ENCODE measurements at regions not wholly inside any gene's neighbourhood (a gene's known extent, or its start where the extent isn't known, plus 50 kb on each side); places are given as distances from the start of the nearest gene placed in this dataset.

GRCh38 chr5:171593976-171594375 lies 174.5 kb downstream of the FGF18 start:
- DNase-seq (ENCODE audit: low read depth), result no peak
- no peak for TF ChIP-seq CTCF (conservative IDR thresholded peaks at IDR 0.05; ENCODE audit: low read depth, low read length)
- H3K4me3 ChIP-seq (ENCODE audit: low read depth, low read length), result no peak overlapping the region

- TF ChIP-seq CTCF (conservative IDR thresholded peaks at IDR 0.05; ENCODE audit: low read depth, low read length), result no peak
- no peak for DNase-seq (ENCODE audit: low read depth)
- H3K4me3 ChIP-seq (ENCODE audit: low read depth, low read length), result no peak overlapping the region
Measured at GRCh38 chr5:171595401-171595800, 176.0 kb downstream of the FGF18 start.

GRCh38 chr5:171595801-171596231 lies 176.4 kb downstream of the FGF18 start:
- no peak for TF ChIP-seq CTCF (conservative IDR thresholded peaks at IDR 0.05; ENCODE audit: low read depth, low read length)
- no peak overlapping the region for H3K4me3 ChIP-seq (ENCODE audit: low read depth, low read length)
- DNase-seq (ENCODE audit: low read depth), result peak; percentile 67

- peak; percentile 21 for TF ChIP-seq CTCF (conservative IDR thresholded peaks at IDR 0.05; ENCODE audit: low read depth, low read length)
- DNase-seq (ENCODE audit: low read depth), result peak; percentile 91
- H3K4me3 ChIP-seq (ENCODE audit: low read depth, low read length), result no peak overlapping the region
Measured at GRCh38 chr5:171596391-171596878, 177.0 kb downstream of the FGF18 start.

- no peak overlapping the region for H3K4me3 ChIP-seq (ENCODE audit: low read depth, low read length)
- no peak for TF ChIP-seq CTCF (conservative IDR thresholded peaks at IDR 0.05; ENCODE audit: low read depth, low read length)
- no peak for DNase-seq (ENCODE audit: low read depth)
Measured at GRCh38 chr5:171597946-171598640, 178.6 kb downstream of the FGF18 start.

GRCh38 chr5:171598641-171599152 lies 179.2 kb downstream of the FGF18 start:
- no peak for TF ChIP-seq CTCF (conservative IDR thresholded peaks at IDR 0.05; ENCODE audit: low read depth, low read length)
- H3K4me3 ChIP-seq (ENCODE audit: low read depth, low read length), result no peak overlapping the region
- no peak for DNase-seq (ENCODE audit: low read depth)

GRCh38 chr5:171599411-171599810 lies 180.0 kb downstream of the FGF18 start:
- H3K4me3 ChIP-seq (ENCODE audit: low read depth, low read length), result no peak overlapping the region
- TF ChIP-seq CTCF (conservative IDR thresholded peaks at IDR 0.05; ENCODE audit: low read depth, low read length), result no peak
- DNase-seq (ENCODE audit: low read depth), result no peak
